ENCODE measurements at regions not wholly inside any gene's neighbourhood (a gene's known extent, or its start where the extent isn't known, plus 50 kb on each side); places are given as distances from the start of the nearest gene placed in this dataset.

DNA sequence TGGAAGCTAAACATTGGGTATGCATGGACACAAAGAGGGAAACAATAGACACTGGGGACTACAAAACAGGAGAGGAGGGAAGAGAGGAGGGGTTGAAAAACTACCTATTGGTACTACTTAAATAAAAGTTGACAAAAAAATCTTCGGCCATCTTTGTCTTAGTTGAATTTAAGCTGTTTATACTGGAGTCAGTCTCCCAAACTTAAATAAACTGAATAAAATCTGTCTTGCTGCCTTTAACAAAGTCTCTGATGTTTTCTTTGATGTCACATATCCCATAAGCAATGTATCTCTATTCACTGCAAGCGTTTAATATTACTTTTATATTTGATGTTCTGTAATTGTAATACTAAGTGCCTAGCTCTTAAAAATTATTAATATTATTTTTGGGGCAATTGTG is 409.2 kb upstream of the EPHA7 start:
- TF ChIP-seq, protein P1, sequence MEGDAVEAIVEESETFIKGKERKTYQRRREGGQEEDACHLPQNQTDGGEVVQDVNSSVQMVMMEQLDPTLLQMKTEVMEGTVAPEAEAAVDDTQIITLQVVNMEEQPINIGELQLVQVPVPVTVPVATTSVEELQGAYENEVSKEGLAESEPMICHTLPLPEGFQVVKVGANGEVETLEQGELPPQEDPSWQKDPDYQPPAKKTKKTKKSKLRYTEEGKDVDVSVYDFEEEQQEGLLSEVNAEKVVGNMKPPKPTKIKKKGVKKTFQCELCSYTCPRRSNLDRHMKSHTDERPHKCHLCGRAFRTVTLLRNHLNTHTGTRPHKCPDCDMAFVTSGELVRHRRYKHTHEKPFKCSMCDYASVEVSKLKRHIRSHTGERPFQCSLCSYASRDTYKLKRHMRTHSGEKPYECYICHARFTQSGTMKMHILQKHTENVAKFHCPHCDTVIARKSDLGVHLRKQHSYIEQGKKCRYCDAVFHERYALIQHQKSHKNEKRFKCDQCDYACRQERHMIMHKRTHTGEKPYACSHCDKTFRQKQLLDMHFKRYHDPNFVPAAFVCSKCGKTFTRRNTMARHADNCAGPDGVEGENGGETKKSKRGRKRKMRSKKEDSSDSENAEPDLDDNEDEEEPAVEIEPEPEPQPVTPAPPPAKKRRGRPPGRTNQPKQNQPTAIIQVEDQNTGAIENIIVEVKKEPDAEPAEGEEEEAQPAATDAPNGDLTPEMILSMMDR (IDR thresholded peaks at IDR 0.05; ENCODE audit: poor library complexity): no peak
- TF ChIP-seq EZH2phosphoT487 (IDR thresholded peaks at IDR 0.05; ENCODE audit: low read depth, severe bottlenecking, unreplicated experiment) (no peak), EZH2 (IDR thresholded peaks at IDR 0.05; ENCODE audit: borderline replicate concordance) (no peak)
